PC-9 (cell line): ENCODE measurements at regions not wholly inside any gene's neighbourhood (a gene's known extent, or its start where the extent isn't known, plus 50 kb on each side); places are given as distances from the start of the nearest gene placed in this dataset.

Experiments used
- EZH2 ChIP-seq: fragments of 200-600 bp; sonication (generic); IDR thresholded peaks from 2 replicates; pipeline ENCODE4 v1.8.0; 2017; ENCODE audit warnings: antibody characterized with exemption, low read depth
- TF ChIP-seq, protein P1 (sequence below): fragments of 200-600 bp; sonication (generic); conservative IDR thresholded peaks from 2 replicates; pipeline ENCODE4 v1.6.1; 2017; ENCODE audit warnings: mixed run types, antibody characterized with exemption, mild to moderate bottlenecking, moderate library complexity

DNA sequence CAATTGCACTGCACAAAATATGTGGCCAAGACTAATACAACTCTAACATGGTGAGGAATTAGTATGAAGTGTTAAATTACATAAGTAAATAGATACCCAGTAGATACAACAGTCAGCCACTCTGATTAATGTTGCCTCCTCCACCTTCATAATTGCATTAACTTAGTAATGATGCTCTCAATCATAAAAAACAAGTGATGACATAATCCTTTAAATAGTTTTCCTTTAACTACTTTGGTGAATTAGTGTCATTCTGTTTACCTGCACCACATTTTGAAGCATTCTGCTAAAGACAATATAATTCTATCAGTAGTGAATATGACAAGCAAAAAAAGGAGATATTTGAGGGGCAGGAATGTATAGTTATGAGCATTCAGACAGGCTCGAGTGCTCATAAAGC lies 265.9 kb upstream of the SLC24A2 start:
- TF ChIP-seq, protein P1, sequence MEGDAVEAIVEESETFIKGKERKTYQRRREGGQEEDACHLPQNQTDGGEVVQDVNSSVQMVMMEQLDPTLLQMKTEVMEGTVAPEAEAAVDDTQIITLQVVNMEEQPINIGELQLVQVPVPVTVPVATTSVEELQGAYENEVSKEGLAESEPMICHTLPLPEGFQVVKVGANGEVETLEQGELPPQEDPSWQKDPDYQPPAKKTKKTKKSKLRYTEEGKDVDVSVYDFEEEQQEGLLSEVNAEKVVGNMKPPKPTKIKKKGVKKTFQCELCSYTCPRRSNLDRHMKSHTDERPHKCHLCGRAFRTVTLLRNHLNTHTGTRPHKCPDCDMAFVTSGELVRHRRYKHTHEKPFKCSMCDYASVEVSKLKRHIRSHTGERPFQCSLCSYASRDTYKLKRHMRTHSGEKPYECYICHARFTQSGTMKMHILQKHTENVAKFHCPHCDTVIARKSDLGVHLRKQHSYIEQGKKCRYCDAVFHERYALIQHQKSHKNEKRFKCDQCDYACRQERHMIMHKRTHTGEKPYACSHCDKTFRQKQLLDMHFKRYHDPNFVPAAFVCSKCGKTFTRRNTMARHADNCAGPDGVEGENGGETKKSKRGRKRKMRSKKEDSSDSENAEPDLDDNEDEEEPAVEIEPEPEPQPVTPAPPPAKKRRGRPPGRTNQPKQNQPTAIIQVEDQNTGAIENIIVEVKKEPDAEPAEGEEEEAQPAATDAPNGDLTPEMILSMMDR, result no peak
- no peak for TF ChIP-seq EZH2
